GM18517 (cell line): ENCODE measurements at regions not wholly inside any gene's neighbourhood (a gene's known extent, or its start where the extent isn't known, plus 50 kb on each side); places are given as distances from the start of the nearest gene placed in this dataset.
A peak's percentile ranks its signal among the peaks of the same experiment; 100 is the strongest.

Experiments
- ATAC-seq: cut with Tn5 transposase; IDR thresholded peaks from one replicate; pipeline ENCODE4 v1.9.1; 2021; ENCODE audit warnings: mild to moderate bottlenecking, moderate library complexity; ENCODE audit not compliant: unreplicated experiment

- peak; percentile 70 for ATAC-seq
Observed at GRCh38 chr7:12067156-12067831, 143.8 kb upstream of the TMEM106B start.

- no peak for ATAC-seq
Observed at GRCh38 chr7:12069757-12070156, 141.3 kb upstream of the TMEM106B start.

GRCh38 chr7:12074889-12075288 lies 136.2 kb upstream of the TMEM106B start:
- ATAC-seq: no peak

DNA sequence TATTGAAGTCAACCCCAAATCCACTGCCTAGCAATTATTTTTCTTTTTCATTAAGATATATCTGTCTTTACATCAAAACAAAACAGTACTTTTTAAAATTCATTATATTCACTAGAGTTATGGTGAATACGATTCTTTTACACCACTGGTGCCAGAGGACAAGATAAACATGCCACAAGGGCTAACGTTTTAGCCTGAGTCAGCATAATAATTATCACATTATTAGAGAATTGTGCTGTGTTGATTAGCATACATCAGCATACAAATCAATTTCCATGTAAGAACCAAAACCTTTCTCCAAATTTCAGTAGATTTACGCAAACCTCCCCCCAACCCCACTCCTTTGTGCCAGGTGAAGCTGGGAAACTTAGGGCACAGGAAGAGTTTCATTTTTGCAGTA lies 131.1 kb upstream of the TMEM106B start:
- ATAC-seq: no peak

DNA sequence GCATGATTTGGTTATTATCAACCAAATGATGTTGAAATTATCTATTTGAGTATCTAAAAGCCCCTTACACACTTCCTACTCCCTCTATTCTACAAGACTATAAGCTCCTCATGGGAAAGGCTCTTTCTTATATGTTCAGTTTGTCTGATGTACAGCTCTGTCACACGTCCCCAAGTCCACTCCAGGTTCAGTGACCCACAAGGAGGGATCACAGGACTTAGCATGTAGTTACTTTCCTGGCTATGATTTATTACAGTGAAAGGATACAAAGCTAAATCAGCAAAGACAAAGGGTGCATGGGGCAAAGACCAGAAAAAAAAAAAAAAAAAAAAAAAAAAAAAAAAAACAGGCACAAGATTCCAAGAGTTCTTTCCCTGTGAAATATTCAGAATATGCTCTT lies 125.6 kb upstream of the TMEM106B start:
- no peak for ATAC-seq

- ATAC-seq: no peak
Observed at GRCh38 chr7:12089951-12090756, 120.9 kb upstream of the TMEM106B start.

DNA sequence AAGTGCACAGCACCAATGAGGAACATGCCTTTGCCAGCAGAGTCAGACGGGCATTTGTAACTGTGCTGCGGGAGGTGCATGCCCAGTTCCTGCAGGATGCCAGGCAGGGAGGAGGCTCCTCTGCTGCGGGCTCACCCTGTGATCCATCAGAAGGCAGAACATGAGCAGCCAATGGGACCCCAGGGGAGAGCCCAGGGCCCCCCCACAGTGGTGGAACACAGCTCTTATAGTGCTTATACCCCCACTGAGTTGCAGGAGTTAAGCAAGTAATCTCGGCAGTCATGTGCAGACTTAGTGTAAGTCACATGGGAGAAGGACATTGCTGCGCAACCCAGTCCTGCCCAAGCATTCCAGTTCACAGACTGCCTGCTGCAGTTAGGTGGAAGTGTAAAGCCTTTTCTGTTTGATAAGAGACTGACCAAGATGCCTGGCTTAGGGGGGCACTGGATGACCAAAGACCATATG lies 120.3 kb upstream of the TMEM106B start:
- ATAC-seq: no peak

GRCh38 chr7:12091231-12091630 lies 119.9 kb upstream of the TMEM106B start:
- no peak for ATAC-seq

DNA sequence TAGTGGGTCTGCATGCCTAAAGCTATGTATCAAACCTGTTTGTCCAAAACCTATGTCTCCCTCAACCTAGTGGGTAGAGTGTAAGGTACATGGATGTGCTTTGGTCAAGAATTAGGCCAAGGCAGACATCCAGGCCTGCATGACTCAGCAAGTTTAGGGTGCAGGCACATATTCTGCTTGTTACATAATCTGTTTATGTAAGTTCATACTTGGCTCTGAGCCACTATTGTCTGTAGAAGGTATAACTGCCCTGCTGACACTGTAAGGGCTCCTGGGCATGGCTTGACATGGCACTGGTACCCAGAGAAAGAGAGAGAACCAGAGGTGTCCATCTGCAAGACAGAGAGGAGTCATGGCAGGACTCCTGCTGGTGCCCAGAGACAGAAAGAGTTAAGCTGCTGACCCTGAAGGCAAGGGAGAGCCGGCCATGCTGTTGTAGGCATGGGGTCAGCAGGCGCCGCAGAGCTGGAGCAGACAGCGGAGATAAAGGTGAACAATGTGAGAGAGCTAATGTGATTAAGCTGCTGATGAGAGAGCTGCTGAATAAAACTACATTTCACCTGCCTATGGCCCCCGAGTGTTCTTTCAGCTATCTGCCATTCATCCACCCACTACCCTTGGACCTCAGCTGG lies 118.5 kb upstream of the TMEM106B start:
- no peak for ATAC-seq

DNA sequence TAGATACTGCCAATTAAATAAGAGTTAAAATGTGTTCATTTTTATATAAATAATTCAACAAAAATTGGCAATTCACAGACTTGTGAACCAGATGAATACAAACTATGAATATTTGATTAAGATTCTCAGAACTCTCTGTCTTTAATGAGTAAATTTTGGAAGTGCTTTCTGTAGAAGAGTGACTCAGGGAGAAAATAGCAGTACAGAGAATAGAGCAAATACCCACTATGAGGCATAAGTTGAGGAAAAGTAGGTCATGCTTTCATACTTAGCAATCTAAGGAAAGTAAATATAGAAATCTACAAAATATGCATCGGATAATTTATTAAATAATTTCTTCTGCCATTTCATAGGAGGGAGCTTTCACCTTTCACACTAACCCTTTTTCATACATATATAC lies 117.7 kb upstream of the TMEM106B start:
- ATAC-seq: no peak

GRCh38 chr7:12094365-12094921 lies 116.7 kb upstream of the TMEM106B start:
- ATAC-seq: no peak

- ATAC-seq: no peak
Observed at GRCh38 chr7:12102126-12102525, 109.0 kb upstream of the TMEM106B start.

DNA sequence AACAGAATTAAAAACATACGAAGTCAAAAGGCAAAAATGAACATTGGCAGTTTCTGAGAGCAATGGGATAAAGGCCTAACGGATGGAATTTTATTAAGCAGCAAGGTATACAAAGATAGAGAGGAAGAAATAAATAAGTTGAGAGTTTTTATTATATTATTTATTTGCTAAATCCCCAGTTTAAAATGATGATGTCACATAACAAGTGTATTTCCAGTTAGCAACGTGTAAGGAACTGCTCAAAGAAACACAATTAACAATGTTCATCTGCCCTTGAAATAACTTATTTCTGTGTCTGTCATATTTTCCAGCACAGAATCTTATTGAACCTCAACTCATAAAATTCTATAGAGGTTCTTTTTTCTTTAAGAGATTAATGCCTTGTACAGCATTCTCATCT lies 108.6 kb upstream of the TMEM106B start:
- ATAC-seq: no peak

DNA sequence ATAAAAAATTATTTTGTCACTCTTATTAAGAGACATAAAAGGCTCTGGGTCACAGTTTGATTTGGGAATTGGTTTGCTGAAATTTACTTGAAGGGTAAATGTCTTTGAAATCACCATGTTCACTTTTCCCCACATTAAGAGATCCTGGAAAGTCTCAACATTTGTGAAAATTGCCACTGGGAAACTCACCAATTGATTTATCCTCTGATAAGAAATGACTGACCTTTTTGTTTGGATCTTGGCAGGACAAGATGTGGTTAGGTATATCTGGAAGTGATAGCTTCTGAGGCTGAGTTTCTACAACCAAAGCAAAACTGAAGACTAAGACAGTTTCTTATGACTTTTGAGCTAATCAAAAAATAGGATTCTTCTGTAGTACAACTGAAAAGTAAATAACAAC lies 107.1 kb upstream of the TMEM106B start:
- no peak for ATAC-seq

GRCh38 chr7:12107381-12107780 lies 103.7 kb upstream of the TMEM106B start:
- no peak for ATAC-seq

DNA sequence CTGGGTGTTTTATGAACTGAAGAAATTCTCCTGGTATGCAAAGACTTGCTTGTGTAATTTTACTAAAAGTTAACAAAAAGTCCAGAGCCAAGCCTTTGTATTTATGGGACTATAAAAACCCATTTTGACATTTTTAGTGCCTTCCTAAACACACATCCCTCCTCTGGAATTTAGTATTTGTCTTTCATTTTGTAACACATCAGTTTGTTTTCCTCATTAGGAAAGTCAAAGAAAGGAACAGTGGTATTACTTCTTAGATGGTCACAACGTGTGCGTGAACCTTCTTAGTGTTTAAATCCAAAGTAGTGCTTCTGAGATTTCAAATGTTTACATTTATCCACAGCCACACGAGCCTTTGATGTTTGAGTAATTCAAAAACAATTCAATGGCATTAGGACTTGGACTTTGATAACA lies 103.2 kb upstream of the TMEM106B start:
- no peak for ATAC-seq

DNA sequence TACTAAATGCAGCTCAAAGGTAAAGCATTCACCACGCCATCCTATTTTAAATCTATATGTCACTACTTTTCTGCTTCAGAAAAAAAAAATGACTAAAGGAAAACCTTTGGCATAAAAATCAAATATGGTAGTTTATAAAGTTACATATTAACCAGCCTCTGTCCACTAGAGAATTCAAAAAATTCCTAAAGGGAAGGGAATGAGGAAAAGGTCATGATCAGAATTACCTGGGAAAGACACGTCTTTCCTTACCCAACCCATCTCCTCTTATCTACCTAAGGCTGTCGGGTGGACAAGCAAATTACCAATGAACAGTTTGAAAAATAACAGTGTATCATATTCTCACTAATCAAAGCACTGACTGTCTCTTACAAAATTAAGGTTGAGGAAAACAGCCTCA lies 100.7 kb upstream of the TMEM106B start:
- ATAC-seq: no peak

- ATAC-seq: no peak
Observed at GRCh38 chr7:12111422-12112405, 99.4 kb upstream of the TMEM106B start.

DNA sequence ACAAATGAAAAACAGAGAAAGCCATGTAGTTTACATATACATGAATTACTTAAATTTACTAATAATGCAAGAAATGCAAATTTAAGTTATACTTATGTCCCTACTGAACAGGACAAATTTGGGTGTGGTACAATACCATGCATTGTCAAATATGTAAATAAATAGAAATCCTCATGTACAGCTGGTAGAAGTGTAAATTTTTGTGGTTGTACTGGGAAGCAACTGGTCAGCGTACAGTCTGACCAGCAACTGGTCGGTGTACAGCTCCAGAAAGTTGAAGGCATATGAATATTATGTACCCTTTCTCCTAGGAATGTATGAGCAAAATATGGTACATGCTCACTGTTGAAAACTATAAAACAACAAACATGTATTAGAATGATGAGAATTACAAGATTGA lies 93.9 kb upstream of the TMEM106B start:
- ATAC-seq: no peak

DNA sequence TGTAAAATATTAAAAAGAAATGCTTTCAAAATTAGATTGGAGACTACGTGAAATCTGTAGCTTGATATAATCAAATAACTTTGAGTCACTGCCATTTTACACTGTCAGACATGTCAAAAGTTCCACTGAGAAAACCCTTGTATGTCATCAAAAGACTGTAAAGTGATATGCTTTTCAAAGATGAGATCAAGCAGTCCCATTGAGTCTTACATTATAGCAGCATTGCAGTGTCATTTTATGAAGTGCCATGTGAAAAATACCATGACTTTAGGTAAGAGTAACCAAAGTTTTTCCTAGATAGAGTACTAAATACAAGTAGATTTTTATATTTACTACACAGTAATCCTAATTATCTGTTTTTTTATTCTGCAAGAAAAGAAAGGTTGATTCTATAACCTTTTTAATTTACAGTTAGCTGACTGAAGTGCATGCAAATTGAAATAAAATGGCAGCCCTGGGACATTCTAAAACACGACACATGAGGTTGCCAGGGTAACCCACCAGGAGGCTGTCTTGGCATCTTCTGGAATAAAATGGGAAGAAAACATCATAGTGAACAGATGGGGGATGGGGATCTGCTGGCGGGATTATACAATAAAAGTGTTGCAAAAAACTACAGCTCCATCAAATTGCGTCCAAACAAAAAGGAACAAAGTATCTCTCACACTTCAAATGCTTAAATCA lies 91.3 kb upstream of the TMEM106B start:
- ATAC-seq: no peak
